PC-3 (cell line): ENCODE measurements at regions not wholly inside any gene's neighbourhood (a gene's known extent, or its start where the extent isn't known, plus 50 kb on each side); places are given as distances from the start of the nearest gene placed in this dataset.

Experiments
- ATAC-seq: fragments of 200-7000 bp; cut with Tn5 transposase; 2 replicates; pipeline ENCODE4 v1.9.1; 2020; ENCODE audit warnings: mild to moderate bottlenecking, moderate library complexity
- BruUV-seq: library from RNA; stranded (reverse); fragments of 400-500 nt; replicated peaks from 2 replicates; lab custom pipeline; 2021; lab: Mats Ljungman, UMichigan
- CTCF ChIA-PET: fragments of 300-600 bp; sonication (Branson Sonifier 250); formaldehyde crosslinking; loops from one replicate; lab custom pipeline; 2022; ENCODE audit warnings: antibody characterized with exemption; lab: Charles Lee
- POLR2A ChIA-PET: fragments of 300-600 bp; sonication (Branson Sonifier 250); formaldehyde crosslinking; loops from one replicate; lab custom pipeline; 2022; ENCODE audit warnings: antibody characterized with exemption; ENCODE audit not compliant: unreplicated experiment; lab: Charles Lee
- DNase-seq: peaks from one replicate; pipeline ENCODE4 v3.0.0-alpha.2; 2015
- H2AFZ ChIP-seq: fragments of 300-600 bp; sonication (generic); 2 replicates; pipeline ENCODE4 v1.6.0; 2016; ENCODE audit warnings: antibody characterized with exemption, low read length
- H3F3A ChIP-seq: fragments of 300-600 bp; sonication (generic); one replicate; pipeline ENCODE4 v1.6.0; 2017; ENCODE audit warnings: antibody characterized with exemption, low read length, control low read depth, mild to moderate bottlenecking; ENCODE audit not compliant: unreplicated experiment
- H3K27ac ChIP-seq: fragments of 300-600 bp; sonication (generic); 2 replicates; pipeline ENCODE4 v1.5.1; 2016; ENCODE audit warnings: mild to moderate bottlenecking, low read length
- H3K27me3 ChIP-seq: fragments of 300-600 bp; sonication (generic); 2 replicates; pipeline ENCODE4 v1.6.1; 2016; ENCODE audit warnings: low read length, mixed read lengths
- H3K36me3 ChIP-seq: fragments of 300-600 bp; sonication (generic); 2 replicates; pipeline ENCODE4 v1.6.1; 2016; ENCODE audit warnings: low read depth, mixed run types, low read length, mixed read lengths
- H3K4me1 ChIP-seq: fragments of 300-600 bp; sonication (generic); 2 replicates; pipeline ENCODE4 v1.5.1; 2016; ENCODE audit warnings: low read length; ENCODE audit not compliant: insufficient read depth
- H3K4me2 ChIP-seq: fragments of 300-600 bp; sonication (generic); 2 replicates; pipeline ENCODE4 v1.6.0; 2016; ENCODE audit warnings: low read length
- H3K4me3 ChIP-seq: fragments of 300-600 bp; sonication (generic); 2 replicates; pipeline ENCODE4 v1.5.1; 2016; ENCODE audit warnings: mild to moderate bottlenecking, low read length, mixed read lengths
- H3K79me2 ChIP-seq: fragments of 300-600 bp; sonication (generic); 2 replicates; pipeline ENCODE4 v1.6.1; 2017; ENCODE audit warnings: low read length, mixed read lengths
- H3K9ac ChIP-seq: fragments of 300-600 bp; sonication (generic); 2 replicates; pipeline ENCODE4 v1.6.0; 2016; ENCODE audit warnings: mild to moderate bottlenecking, low read length
- H3K9me2 ChIP-seq: fragments of 300-600 bp; sonication (generic); replicated peaks from 2 replicates; pipeline ENCODE4 v1.6.1; 2016; ENCODE audit warnings: mixed run types, low read length, mixed read lengths
- H3K9me3 ChIP-seq: fragments of 300-600 bp; sonication (generic); 2 replicates; pipeline ENCODE4 v1.6.1; 2016; ENCODE audit warnings: low read length, mixed read lengths
- H4K20me1 ChIP-seq: fragments of 300-600 bp; sonication (generic); 2 replicates; pipeline ENCODE4 v1.6.1; 2016; ENCODE audit warnings: low read length, mixed read lengths
- CTCF ChIP-seq: fragments of 300-600 bp; sonication (generic); conservative IDR thresholded peaks from 2 replicates; pipeline ENCODE4 v1.5.1; 2017; ENCODE audit warnings: antibody characterized with exemption, low read depth, mild to moderate bottlenecking, low read length
- EZH2 ChIP-seq: fragments of 300-600 bp; sonication (generic); IDR thresholded peaks from one replicate; pipeline ENCODE4 v1.6.1; 2017; ENCODE audit warnings: antibody characterized with exemption, mild to moderate bottlenecking, low read length; ENCODE audit not compliant: unreplicated experiment
- EZH2phosphoT487 ChIP-seq: fragments of 300-600 bp; sonication (generic); IDR thresholded peaks from 2 replicates; pipeline ENCODE4 v1.6.1; 2018; ENCODE audit warnings: mild to moderate bottlenecking, antibody characterized with exemption, low read length, borderline replicate concordance
- intact Hi-C: fragments of 100-400 bp; cut with micrococcal nuclease; formaldehyde crosslinking; loops from 2 replicates; pipeline ENCODE4 v1.9.0; 2023

- TF ChIP-seq EZH2phosphoT487, result no peak
- TF ChIP-seq EZH2, result no peak
- TF ChIP-seq CTCF, result no peak
- DNase-seq (peak; percentile 78), ATAC-seq (peak; percentile 71)
- Histone ChIP-seq H3K4me2 (peak overlapping the region; percentile 4; the same call in 1 of the 2 replicates), H3K9me2 (no peaks in the 10 kb centered on the region), H3K9ac (peak overlapping the region; percentile 27; the same call in 1 of the 2 replicates), H4K20me1 (no peaks in the 10 kb centered on the region), H3K9me3 (no peaks in the 10 kb centered on the region), H3K27ac (peak overlapping the region; percentile 68), H3K4me1 (peaks cover 18% of the 10 kb centered on the region), H3K79me2 (no peaks in the 10 kb centered on the region), H3F3A (no peaks in the 10 kb centered on the region), H3K36me3 (no peaks in the 10 kb centered on the region), H3K27me3 (no peaks in the 10 kb centered on the region), H2AFZ (no peak overlapping the region), H3K4me3 (no peak overlapping the region)
- POLR2A ChIA-PET, result no interaction called here
- CTCF ChIA-PET, result no interaction called here
- intact Hi-C loops, result no loop called here
- no TSS peak for BruUV-seq
These were observed 350.1 kb upstream of the ATP2B1 start for GRCh38 chr12:90058704-90059103.

- no peaks in the 10 kb centered on the region for H3K79me2 ChIP-seq
- no peaks in the 10 kb centered on the region for H3K27me3 ChIP-seq
- H3K9me2 ChIP-seq, result no peaks in the 10 kb centered on the region
- no peaks in the 10 kb centered on the region for H3F3A ChIP-seq
- no peak overlapping the region for H3K9ac ChIP-seq
- no peak overlapping the region for H2AFZ ChIP-seq
- H3K9me3 ChIP-seq, result no peaks in the 10 kb centered on the region
- DNase-seq (no peak), ATAC-seq (no peak)
- no peak for TF ChIP-seq EZH2phosphoT487
- TF ChIP-seq CTCF, result no peak
- no peak for TF ChIP-seq EZH2
- H3K36me3 ChIP-seq, result no peaks in the 10 kb centered on the region
- BruUV-seq, result no TSS peak
- intact Hi-C loops, result no loop called here
- H3K27ac ChIP-seq, result no peak overlapping the region
- H3K4me1 ChIP-seq, result peaks cover 13% of the 10 kb centered on the region
- H3K4me2 ChIP-seq, result no peak overlapping the region
- no peak overlapping the region for H3K4me3 ChIP-seq
- ChIA-PET POLR2A (no interaction called here), CTCF (no interaction called here)
- H4K20me1 ChIP-seq, result no peaks in the 10 kb centered on the region
These were observed 346.4 kb upstream of the ATP2B1 start for GRCh38 chr12:90055071-90055470.

GRCh38 chr12:90048918-90049317 is 340.3 kb upstream of the ATP2B1 start:
- CTCF ChIA-PET, result no interaction called here
- peak; percentile 40; the same call in 1 of the 2 replicates for ATAC-seq
- no TSS peak for BruUV-seq

More at GRCh38 chr12:90048918-90049317, 340.3 kb upstream of the ATP2B1 start:
- Histone ChIP-seq H3K36me3 (no peaks in the 10 kb centered on the region), H3K9me2 (no peaks in the 10 kb centered on the region), H3K4me2 (no peak overlapping the region), H3K79me2 (no peaks in the 10 kb centered on the region), H3F3A (no peaks in the 10 kb centered on the region), H3K4me3 (no peak overlapping the region), H3K27me3 (no peaks in the 10 kb centered on the region), H3K4me1 (0 out of 2 replicates have a peak, but pooled peaks cover 6% of the 10 kb centered on the region), H3K9ac (no peak overlapping the region), H3K9me3 (no peaks in the 10 kb centered on the region), H3K27ac (no peak overlapping the region), H4K20me1 (no peaks in the 10 kb centered on the region), H2AFZ (no peak overlapping the region)
- intact Hi-C loops, result no loop called here
- TF ChIP-seq EZH2 (no peak), EZH2phosphoT487 (no peak), CTCF (no peak)
- POLR2A ChIA-PET, result no interaction called here
- peak; percentile 29 for DNase-seq
